ENCODE measurements at regions not wholly inside any gene's neighbourhood (a gene's known extent, or its start where the extent isn't known, plus 50 kb on each side); places are given as distances from the start of the nearest gene placed in this dataset.
A peak's percentile ranks its signal among the peaks of the same experiment; 100 is the strongest.

DNA sequence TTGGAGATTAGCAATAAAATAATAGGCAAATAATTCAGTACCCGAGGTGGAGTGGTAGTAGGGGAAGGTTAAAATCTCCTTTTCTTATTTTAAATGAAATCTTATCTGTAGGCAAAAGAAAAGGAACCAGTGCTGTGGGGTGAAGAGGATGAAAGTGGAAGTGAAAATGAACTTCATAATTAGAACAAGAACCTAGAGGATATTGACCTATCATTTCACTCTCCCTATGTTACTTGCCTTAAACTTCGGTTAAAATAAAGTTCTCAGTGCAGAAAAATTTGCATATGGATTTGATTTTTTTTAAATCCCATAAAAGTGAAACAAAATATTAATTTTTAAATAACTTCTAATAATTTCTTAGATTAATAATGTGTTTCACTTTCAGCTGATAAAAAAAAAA is 1094.9 kb upstream of the C9orf72 start:
- no peak overlapping the region for H3K4me3 ChIP-seq (ENCODE audit: insufficient read length, low read depth)
- TF ChIP-seq ZNF274 (IDR thresholded peaks at IDR 0.05; ENCODE audit: low read depth, low read length), result no peak
- no peak for TF ChIP-seq YY1 (IDR thresholded peaks at IDR 0.05; ENCODE audit: insufficient read depth, insufficient read length)
- TF ChIP-seq SUZ12 (IDR thresholded peaks at IDR 0.05; ENCODE audit: extremely low read depth, insufficient read depth, insufficient read length), result no peak
- H3K9me3 ChIP-seq (ENCODE audit: insufficient read depth, low read length), result no peaks in the 10 kb centered on the region
- H3K9ac ChIP-seq (ENCODE audit: insufficient read length, low read depth), result no peak overlapping the region
- no peaks in the 10 kb centered on the region for H3K27me3 ChIP-seq (ENCODE audit: insufficient read depth, insufficient read length)
- no peak for DNase-seq (ENCODE audit: low read depth, low spot score)
- H3K4me1 ChIP-seq (ENCODE audit: insufficient read depth, insufficient read length), result no peaks in the 10 kb centered on the region
- H3K36me3 ChIP-seq (ENCODE audit: insufficient read depth, insufficient read length, low read length), result no peaks in the 10 kb centered on the region

DNA sequence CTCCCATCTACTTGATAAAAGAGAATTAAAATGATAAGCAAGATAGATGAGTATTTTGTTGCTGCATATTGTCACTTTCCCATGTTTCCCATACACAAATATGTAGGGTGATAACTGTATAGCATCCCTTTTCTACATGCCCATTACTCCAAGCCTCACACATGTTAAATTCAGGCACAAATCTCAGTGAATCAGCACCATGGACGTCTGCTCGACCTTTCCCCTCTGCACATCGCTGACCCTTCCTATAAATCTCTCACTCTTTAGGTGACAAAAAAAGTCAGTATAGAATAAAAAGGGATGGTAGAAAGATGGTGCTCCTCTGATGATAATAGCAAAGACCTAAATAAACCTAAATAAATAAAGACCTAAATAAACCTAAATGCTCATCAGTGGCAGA is 1097.7 kb upstream of the C9orf72 start:
- no peaks in the 10 kb centered on the region for H3K9me3 ChIP-seq (ENCODE audit: insufficient read depth, low read length)

DNA sequence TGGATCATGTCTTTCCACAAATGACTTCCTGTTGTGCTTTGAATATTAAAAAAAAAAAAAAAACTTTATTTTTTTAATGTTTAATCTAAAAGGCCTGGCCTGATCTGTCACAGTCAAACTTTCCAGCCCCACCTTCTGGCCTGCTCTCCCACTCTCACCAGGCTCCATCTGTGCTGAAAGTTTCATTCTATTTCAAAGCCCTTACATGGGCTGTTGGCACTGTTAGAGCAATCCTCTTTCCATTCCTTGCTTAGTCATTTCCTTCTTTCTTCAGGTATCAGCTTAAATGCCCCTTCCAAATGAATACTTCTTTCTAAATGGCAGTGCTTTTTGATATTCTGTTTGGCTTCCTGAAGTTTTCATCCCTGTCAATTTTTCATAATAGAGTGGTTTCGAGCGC is 1104.8 kb upstream of the C9orf72 start:
- Histone ChIP-seq H3K4me1 (ENCODE audit: insufficient read depth, insufficient read length) (no peaks in the 10 kb centered on the region), H3K36me3 (ENCODE audit: insufficient read depth, insufficient read length, low read length) (no peaks in the 10 kb centered on the region), H3K27me3 (ENCODE audit: insufficient read depth, insufficient read length) (no peaks in the 10 kb centered on the region), H3K9me3 (ENCODE audit: insufficient read depth, low read length) (no peaks in the 10 kb centered on the region), H3K9ac (ENCODE audit: insufficient read length, low read depth) (no peak overlapping the region), H3K4me3 (ENCODE audit: insufficient read length, low read depth) (no peak overlapping the region)
- DNase-seq (ENCODE audit: low read depth, low spot score), result no peak
- TF ChIP-seq ZNF274 (IDR thresholded peaks at IDR 0.05; ENCODE audit: low read depth, low read length), result no peak
- no peak for TF ChIP-seq SUZ12 (IDR thresholded peaks at IDR 0.05; ENCODE audit: extremely low read depth, insufficient read depth, insufficient read length)
- TF ChIP-seq YY1 (IDR thresholded peaks at IDR 0.05; ENCODE audit: insufficient read depth, insufficient read length), result no peak

More for the DNA sequence above, 1097.7 kb upstream of the C9orf72 start:
- no peak overlapping the region for H3K4me3 ChIP-seq (ENCODE audit: insufficient read length, low read depth)
- H3K9ac ChIP-seq (ENCODE audit: insufficient read length, low read depth), result no peak overlapping the region
- H3K27me3 ChIP-seq (ENCODE audit: insufficient read depth, insufficient read length), result no peaks in the 10 kb centered on the region
- TF ChIP-seq SUZ12 (IDR thresholded peaks at IDR 0.05; ENCODE audit: extremely low read depth, insufficient read depth, insufficient read length), result no peak
- TF ChIP-seq YY1 (IDR thresholded peaks at IDR 0.05; ENCODE audit: insufficient read depth, insufficient read length), result no peak
- TF ChIP-seq ZNF274 (IDR thresholded peaks at IDR 0.05; ENCODE audit: low read depth, low read length), result no peak
- no peaks in the 10 kb centered on the region for H3K36me3 ChIP-seq (ENCODE audit: insufficient read depth, insufficient read length, low read length)
- H3K4me1 ChIP-seq (ENCODE audit: insufficient read depth, insufficient read length), result no peaks in the 10 kb centered on the region
- no peak for DNase-seq (ENCODE audit: low read depth, low spot score)

DNA sequence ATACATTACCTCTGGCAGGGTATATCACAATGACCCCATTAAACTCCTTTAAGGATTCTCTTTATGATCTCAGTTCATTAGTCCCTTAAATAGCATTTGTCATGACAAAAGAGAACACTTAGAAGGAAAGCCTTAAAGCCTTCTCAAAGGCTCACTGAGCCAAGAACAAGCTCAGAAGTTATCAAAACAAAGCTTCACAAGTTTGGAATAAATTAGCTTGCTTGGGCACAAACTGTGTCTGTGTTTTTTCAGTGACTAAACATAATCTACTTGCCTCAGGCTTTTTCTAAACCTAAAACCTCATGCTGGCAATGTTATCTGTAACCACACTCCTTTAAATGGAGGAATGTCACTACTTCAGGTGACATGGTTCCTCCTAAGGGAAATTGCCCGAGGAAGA is 1114.9 kb upstream of the C9orf72 start:
- TF ChIP-seq YY1 (IDR thresholded peaks at IDR 0.05; ENCODE audit: insufficient read depth, insufficient read length) (no peak), ZNF274 (IDR thresholded peaks at IDR 0.05; ENCODE audit: low read depth, low read length) (no peak), SUZ12 (IDR thresholded peaks at IDR 0.05; ENCODE audit: extremely low read depth, insufficient read depth, insufficient read length) (no peak)
- H3K27me3 ChIP-seq (ENCODE audit: insufficient read depth, insufficient read length), result peaks cover 47% of the 10 kb centered on the region
- no peaks in the 10 kb centered on the region for H3K4me1 ChIP-seq (ENCODE audit: insufficient read depth, insufficient read length)
- no peak overlapping the region for H3K4me3 ChIP-seq (ENCODE audit: insufficient read length, low read depth)
- H3K9me3 ChIP-seq (ENCODE audit: insufficient read depth, low read length), result peaks cover 17% of the 10 kb centered on the region
- H3K9ac ChIP-seq (ENCODE audit: insufficient read length, low read depth), result no peak overlapping the region
- no peaks in the 10 kb centered on the region for H3K36me3 ChIP-seq (ENCODE audit: insufficient read depth, insufficient read length, low read length)
- peak; percentile 58 for DNase-seq (ENCODE audit: low read depth, low spot score)

DNA sequence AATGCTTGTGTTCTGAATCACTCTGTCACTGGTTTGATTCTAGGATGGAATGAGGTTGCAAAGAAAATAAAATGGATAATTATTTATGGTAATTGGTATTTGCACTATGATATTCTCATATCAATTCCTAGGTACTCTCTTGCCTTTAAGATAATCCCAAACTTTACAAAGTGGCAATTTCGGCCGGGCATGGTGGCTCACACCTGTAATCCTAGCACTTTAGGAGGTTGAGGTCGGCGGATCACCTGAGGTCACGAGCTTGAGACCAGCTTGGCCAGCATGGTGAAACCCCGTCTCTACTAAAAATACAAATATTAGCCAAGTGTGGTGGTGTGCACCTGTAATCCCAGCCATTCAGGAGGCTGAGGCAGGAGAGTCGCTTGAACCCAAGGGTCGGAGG is 1118.7 kb upstream of the C9orf72 start:
- Histone ChIP-seq H3K9me3 (ENCODE audit: insufficient read depth, low read length) (peaks cover 12% of the 10 kb centered on the region; the same call in 1 of the 2 replicates), H3K4me1 (ENCODE audit: insufficient read depth, insufficient read length) (no peaks in the 10 kb centered on the region), H3K27me3 (ENCODE audit: insufficient read depth, insufficient read length) (peaks cover 29% of the 10 kb centered on the region), H3K9ac (ENCODE audit: insufficient read length, low read depth) (no peak overlapping the region), H3K36me3 (ENCODE audit: insufficient read depth, insufficient read length, low read length) (no peaks in the 10 kb centered on the region), H3K4me3 (ENCODE audit: insufficient read length, low read depth) (no peak overlapping the region)
- TF ChIP-seq YY1 (IDR thresholded peaks at IDR 0.05; ENCODE audit: insufficient read depth, insufficient read length), result no peak
- no peak for TF ChIP-seq SUZ12 (IDR thresholded peaks at IDR 0.05; ENCODE audit: extremely low read depth, insufficient read depth, insufficient read length)
- TF ChIP-seq ZNF274 (IDR thresholded peaks at IDR 0.05; ENCODE audit: low read depth, low read length), result no peak
- no peak for DNase-seq (ENCODE audit: low read depth, low spot score)

DNA sequence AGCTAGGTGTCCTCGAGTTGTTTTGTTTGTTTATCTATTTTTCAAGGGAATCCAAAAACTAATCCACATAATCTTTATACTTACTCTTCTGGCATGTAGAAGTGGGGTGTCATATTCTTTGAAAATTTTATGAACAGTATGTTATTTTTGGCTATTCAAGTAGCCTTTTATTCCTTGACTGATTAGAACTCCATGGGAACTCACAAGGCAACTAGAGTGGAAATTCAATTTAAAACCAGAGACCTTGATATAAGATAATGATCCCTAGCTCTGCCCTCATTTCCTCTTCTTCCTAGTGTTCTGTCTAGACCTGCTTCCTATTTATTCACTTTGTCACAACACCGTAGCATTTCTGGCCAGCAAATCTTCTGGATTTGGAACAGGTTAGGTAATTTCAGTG is 1123.7 kb upstream of the C9orf72 start:
- no peak for DNase-seq (ENCODE audit: low read depth, low spot score)
- H3K4me1 ChIP-seq (ENCODE audit: insufficient read depth, insufficient read length), result no peaks in the 10 kb centered on the region
- peaks cover 25% of the 10 kb centered on the region for H3K9me3 ChIP-seq (ENCODE audit: insufficient read depth, low read length)
- TF ChIP-seq SUZ12 (IDR thresholded peaks at IDR 0.05; ENCODE audit: extremely low read depth, insufficient read depth, insufficient read length), result no peak
- no peak for TF ChIP-seq ZNF274 (IDR thresholded peaks at IDR 0.05; ENCODE audit: low read depth, low read length)
- TF ChIP-seq YY1 (IDR thresholded peaks at IDR 0.05; ENCODE audit: insufficient read depth, insufficient read length), result no peak
- no peaks in the 10 kb centered on the region for H3K36me3 ChIP-seq (ENCODE audit: insufficient read depth, insufficient read length, low read length)
- no peak overlapping the region for H3K9ac ChIP-seq (ENCODE audit: insufficient read length, low read depth)
- H3K27me3 ChIP-seq (ENCODE audit: insufficient read depth, insufficient read length), result no peaks in the 10 kb centered on the region
- H3K4me3 ChIP-seq (ENCODE audit: insufficient read length, low read depth), result no peak overlapping the region

DNA sequence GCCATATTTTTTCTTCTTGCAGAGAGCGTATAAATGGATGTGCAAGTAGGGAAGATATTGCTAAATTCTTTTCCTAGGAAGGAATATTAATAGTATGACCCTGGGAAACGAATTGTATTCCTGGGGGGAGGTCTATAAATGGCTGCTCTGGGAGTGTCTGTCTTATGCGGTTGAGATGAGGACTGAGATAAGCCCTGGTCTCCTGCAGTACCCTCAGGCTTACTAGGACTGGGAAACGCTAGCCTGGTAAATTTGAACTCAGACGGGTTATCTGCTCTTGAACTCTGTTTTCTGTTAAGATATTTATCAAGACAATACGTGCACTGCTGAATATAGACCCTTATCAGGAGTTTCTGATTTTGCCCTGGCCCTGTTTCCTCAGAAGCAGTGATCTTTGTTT is 1126.4 kb upstream of the C9orf72 start:
- Histone ChIP-seq H3K27me3 (ENCODE audit: insufficient read depth, insufficient read length) (no peaks in the 10 kb centered on the region), H3K4me3 (ENCODE audit: insufficient read length, low read depth) (no peak overlapping the region), H3K9me3 (ENCODE audit: insufficient read depth, low read length) (peaks cover 25% of the 10 kb centered on the region), H3K4me1 (ENCODE audit: insufficient read depth, insufficient read length) (no peaks in the 10 kb centered on the region), H3K9ac (ENCODE audit: insufficient read length, low read depth) (no peak overlapping the region), H3K36me3 (ENCODE audit: insufficient read depth, insufficient read length, low read length) (no peaks in the 10 kb centered on the region)
- DNase-seq (ENCODE audit: low read depth, low spot score), result no peak
- TF ChIP-seq ZNF274 (IDR thresholded peaks at IDR 0.05; ENCODE audit: low read depth, low read length) (no peak), YY1 (IDR thresholded peaks at IDR 0.05; ENCODE audit: insufficient read depth, insufficient read length) (no peak), SUZ12 (IDR thresholded peaks at IDR 0.05; ENCODE audit: extremely low read depth, insufficient read depth, insufficient read length) (no peak)

Measured in NT2/D1 (cell line).